Lower leg skin (tissue), 3 donors: ENCODE measurements at regions not wholly inside any gene's neighbourhood (a gene's known extent, or its start where the extent isn't known, plus 50 kb on each side); places are given as distances from the start of the nearest gene placed in this dataset.
"Not testable (repeated sequence)": the region's sequence is repeated elsewhere in the genome, so short reads cannot be mapped to it uniquely, and the experiment has no call there.

Experiments
- POLR2A ChIP-seq, 2 donors: fragments of 450-650 bp; IDR thresholded peaks; one replicate each; pipeline ENCODE4 v1.6.1; 2016 to 2017; ENCODE audit warnings: antibody characterized with exemption in 2 of 2, mild to moderate bottlenecking in 1 of 2, moderate library complexity in 1 of 2
- TF ChIP-seq, protein P1 (sequence below), 3 donors: fragments of 450-650 bp; IDR thresholded peaks; one replicate each; pipeline ENCODE4 v1.5.1; 2016; ENCODE audit warnings: antibody characterized with exemption in 3 of 3, mild to moderate bottlenecking in 3 of 3, moderate library complexity in 2 of 3

DNA sequence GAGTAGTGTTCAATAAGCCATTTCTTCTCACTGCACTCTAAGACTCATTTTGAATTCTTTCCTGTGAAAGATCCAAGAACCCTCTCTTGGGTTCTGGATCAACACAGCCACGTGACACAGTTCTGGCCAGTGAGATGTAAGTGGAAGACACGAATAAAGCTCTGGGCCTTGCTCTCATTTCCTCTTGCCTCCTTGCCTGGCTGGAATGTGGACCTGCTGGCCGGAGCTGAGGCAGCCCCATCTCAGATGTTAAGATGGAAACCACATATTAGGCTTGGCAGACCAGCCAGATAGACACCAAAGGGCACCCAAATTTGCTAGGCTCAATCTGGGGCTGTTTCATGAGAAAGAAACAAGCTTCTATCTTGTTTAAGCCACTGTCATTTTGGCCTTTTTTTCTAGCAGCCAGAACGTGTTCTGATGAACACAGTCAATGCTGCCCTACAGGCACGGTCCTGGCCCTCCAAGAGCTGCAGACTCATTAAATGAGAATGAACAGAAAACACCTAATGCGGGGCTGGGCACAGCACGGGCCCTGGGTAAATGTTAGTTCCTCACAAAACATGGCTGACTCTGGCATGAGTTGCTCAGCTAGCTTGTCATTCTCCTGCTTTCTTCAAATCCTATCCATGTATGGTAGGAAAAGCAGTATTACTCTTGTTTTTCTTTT lies 155.1 kb downstream of the OR4M2 start:
- TF ChIP-seq, protein P1, sequence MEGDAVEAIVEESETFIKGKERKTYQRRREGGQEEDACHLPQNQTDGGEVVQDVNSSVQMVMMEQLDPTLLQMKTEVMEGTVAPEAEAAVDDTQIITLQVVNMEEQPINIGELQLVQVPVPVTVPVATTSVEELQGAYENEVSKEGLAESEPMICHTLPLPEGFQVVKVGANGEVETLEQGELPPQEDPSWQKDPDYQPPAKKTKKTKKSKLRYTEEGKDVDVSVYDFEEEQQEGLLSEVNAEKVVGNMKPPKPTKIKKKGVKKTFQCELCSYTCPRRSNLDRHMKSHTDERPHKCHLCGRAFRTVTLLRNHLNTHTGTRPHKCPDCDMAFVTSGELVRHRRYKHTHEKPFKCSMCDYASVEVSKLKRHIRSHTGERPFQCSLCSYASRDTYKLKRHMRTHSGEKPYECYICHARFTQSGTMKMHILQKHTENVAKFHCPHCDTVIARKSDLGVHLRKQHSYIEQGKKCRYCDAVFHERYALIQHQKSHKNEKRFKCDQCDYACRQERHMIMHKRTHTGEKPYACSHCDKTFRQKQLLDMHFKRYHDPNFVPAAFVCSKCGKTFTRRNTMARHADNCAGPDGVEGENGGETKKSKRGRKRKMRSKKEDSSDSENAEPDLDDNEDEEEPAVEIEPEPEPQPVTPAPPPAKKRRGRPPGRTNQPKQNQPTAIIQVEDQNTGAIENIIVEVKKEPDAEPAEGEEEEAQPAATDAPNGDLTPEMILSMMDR (IDR thresholded peaks at IDR 0.05), result not testable (repeated sequence)
- TF ChIP-seq POLR2A (IDR thresholded peaks at IDR 0.05), result not testable (repeated sequence)
